Gastroesophageal sphincter (tissue), 3 donors: ENCODE measurements at regions not wholly inside any gene's neighbourhood (a gene's known extent, or its start where the extent isn't known, plus 50 kb on each side); places are given as distances from the start of the nearest gene placed in this dataset.

Experiments
- CTCF ChIP-seq, 4 experiments: fragments of 200-600 bp in 2 of 4; fragments of 450-650 bp in 2 of 4; sonication (generic) in 1 of 4; IDR thresholded peaks; one replicate each; pipeline ENCODE4 v1.5.1; 2017 to 2019; ENCODE audit warnings: antibody characterized with exemption in 4 of 4, mild to moderate bottlenecking in 2 of 4, moderate library complexity in 2 of 4
- EP300 ChIP-seq: sonication (generic); formaldehyde crosslinking; IDR thresholded peaks from one replicate; pipeline ENCODE4 v1.6.1; 2017; ENCODE audit warnings: antibody characterized with exemption, mild to moderate bottlenecking
- POLR2A ChIP-seq, 2 donors: fragments of 450-650 bp; IDR thresholded peaks; one replicate each; pipeline ENCODE4 v1.6.1; 2017; ENCODE audit warnings: antibody characterized with exemption in 2 of 2, mild to moderate bottlenecking in 2 of 2, moderate library complexity in 1 of 2
- POLR2AphosphoS5 ChIP-seq: sonication (generic); formaldehyde crosslinking; IDR thresholded peaks from one replicate; pipeline ENCODE4 v1.6.1; 2017; ENCODE audit warnings: antibody characterized with exemption

GRCh38 chr11:76604626-76605241, 65.8 kb downstream of the LRRC32 start:
- TF ChIP-seq CTCF (IDR thresholded peaks at IDR 0.05) (no peak), POLR2AphosphoS5 (no peak), POLR2A (IDR thresholded peaks at IDR 0.05) (no peak), EP300 (no peak)
